ENCODE measurements at regions not wholly inside any gene's neighbourhood (a gene's known extent, or its start where the extent isn't known, plus 50 kb on each side); places are given as distances from the start of the nearest gene placed in this dataset.

DNA sequence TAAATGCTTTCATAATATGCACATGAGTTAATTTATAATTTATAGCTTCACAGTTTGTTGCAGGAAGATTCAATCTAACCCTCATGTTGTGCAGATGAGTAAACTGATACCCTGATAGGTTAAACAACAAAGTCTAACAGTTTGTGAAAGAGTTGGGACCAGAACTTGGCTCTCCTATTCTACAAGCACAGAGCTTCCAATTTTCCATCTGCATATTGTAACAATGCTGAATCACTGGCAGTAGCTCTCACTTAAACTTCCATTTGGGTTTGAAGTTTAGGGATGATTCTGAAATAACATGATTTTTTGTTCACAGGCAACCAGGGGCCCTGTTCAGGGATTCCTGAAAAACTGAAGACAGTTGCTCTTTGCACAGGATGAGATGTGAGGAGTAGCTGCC lies 179.3 kb downstream of the XPNPEP1 start:
- TF ChIP-seq CHD2 (IDR thresholded peaks at IDR 0.05; ENCODE audit: low read length, partially characterized antibody) (no peak), NPAS2 (CRISPR knock-in tag; IDR thresholded peaks at IDR 0.05; ENCODE audit: borderline replicate concordance) (no peak), POLR2AphosphoS2 (conservative IDR thresholded peaks at IDR 0.05; ENCODE audit: low read length) (no peak), RARB (CRISPR knock-in tag; IDR thresholded peaks at IDR 0.05) (no peak), JUNB (IDR thresholded peaks at IDR 0.05) (no peak), ZFP36 (IDR thresholded peaks at IDR 0.05; ENCODE audit: borderline replicate concordance, partially characterized antibody) (no peak), FOSL2 (IDR thresholded peaks at IDR 0.05) (no peak), FOSL2 (CRISPR knock-in tag; IDR thresholded peaks at IDR 0.05) (no peak), EHMT2 (IDR thresholded peaks at IDR 0.05; ENCODE audit: low read depth) (no peak), RCOR1 (IDR thresholded peaks at IDR 0.05; ENCODE audit: low read depth, low read length) (no peak), KDM1A (IDR thresholded peaks at IDR 0.05; ENCODE audit: low read depth) (no peak), MAFK (IDR thresholded peaks at IDR 0.05; ENCODE audit: partially characterized antibody) (no peak), RAD21 (conservative IDR thresholded peaks at IDR 0.05 in 1 of 2, IDR thresholded peaks at IDR 0.05 in 1 of 2) (no peak), MYC (IDR thresholded peaks at IDR 0.05; ENCODE audit: borderline replicate concordance, low read length) (no peak), ESRRA (IDR thresholded peaks at IDR 0.05; ENCODE audit: borderline replicate concordance, low read length) (no peak), JUN (IDR thresholded peaks at IDR 0.05) (no peak)
- TF ChIP-seq, protein P1, sequence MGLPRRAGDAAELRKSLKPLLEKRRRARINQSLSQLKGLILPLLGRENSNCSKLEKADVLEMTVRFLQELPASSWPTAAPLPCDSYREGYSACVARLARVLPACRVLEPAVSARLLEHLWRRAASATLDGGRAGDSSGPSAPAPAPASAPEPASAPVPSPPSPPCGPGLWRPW (IDR thresholded peaks at IDR 0.05): no peak
- TF ChIP-seq, protein P2, sequence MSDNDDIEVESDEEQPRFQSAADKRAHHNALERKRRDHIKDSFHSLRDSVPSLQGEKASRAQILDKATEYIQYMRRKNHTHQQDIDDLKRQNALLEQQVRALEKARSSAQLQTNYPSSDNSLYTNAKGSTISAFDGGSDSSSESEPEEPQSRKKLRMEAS (IDR thresholded peaks at IDR 0.05): no peak
- TF ChIP-seq, protein P3, sequence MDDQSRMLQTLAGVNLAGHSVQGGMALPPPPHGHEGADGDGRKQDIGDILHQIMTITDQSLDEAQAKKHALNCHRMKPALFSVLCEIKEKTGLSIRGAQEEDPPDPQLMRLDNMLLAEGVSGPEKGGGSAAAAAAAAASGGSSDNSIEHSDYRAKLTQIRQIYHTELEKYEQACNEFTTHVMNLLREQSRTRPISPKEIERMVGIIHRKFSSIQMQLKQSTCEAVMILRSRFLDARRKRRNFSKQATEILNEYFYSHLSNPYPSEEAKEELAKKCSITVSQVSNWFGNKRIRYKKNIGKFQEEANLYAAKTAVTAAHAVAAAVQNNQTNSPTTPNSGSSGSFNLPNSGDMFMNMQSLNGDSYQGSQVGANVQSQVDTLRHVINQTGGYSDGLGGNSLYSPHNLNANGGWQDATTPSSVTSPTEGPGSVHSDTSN (IDR thresholded peaks at IDR 0.05): no peak
- ATAC-seq: no peak
- no peak for FAIRE-seq
- H3K27ac ChIP-seq: no peak overlapping the region
- ChIA-PET CTCF (no interaction called here), POLR2A (no interaction called here)
- H3K9me3 ChIP-seq: no peaks in the 10 kb centered on the region
- no peak overlapping the region for H3K4me3 ChIP-seq
- no peak overlapping the region for H3K4me2 ChIP-seq
- no peaks in the 10 kb centered on the region for H3K4me1 ChIP-seq
- no peak for DNase-seq (ENCODE audit: low read depth in 1 of 2, low spot score in 1 of 2)

DNA sequence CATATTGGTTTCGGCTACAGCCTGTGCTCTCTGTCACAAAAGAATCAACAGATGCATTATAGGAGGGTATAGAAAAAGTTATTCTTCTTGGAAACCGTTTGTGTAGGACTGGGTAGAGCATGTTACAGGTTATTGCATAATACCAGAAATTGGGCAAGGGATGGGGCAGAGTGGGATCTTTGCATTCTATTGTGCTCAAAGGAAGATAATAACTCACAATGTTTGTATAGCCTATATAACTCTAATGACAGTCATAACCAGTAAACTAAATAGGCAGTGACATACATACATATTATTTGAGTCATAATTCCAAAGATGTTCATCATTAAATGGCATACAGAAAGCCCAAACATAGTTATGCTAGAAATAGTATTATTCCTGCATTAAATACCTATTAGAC lies 179.7 kb downstream of the XPNPEP1 start:
- Histone ChIP-seq H3K4me3 (no peak overlapping the region), H3K27ac (no peak overlapping the region), H3K9me3 (no peaks in the 10 kb centered on the region), H3K4me1 (no peaks in the 10 kb centered on the region), H3K4me2 (no peak overlapping the region)
- TF ChIP-seq, protein P4, sequence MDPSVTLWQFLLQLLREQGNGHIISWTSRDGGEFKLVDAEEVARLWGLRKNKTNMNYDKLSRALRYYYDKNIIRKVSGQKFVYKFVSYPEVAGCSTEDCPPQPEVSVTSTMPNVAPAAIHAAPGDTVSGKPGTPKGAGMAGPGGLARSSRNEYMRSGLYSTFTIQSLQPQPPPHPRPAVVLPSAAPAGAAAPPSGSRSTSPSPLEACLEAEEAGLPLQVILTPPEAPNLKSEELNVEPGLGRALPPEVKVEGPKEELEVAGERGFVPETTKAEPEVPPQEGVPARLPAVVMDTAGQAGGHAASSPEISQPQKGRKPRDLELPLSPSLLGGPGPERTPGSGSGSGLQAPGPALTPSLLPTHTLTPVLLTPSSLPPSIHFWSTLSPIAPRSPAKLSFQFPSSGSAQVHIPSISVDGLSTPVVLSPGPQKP (IDR thresholded peaks at IDR 0.05; ENCODE audit: low read depth, low read length): no peak
- TF ChIP-seq EP300 (IDR thresholded peaks at IDR 0.05): no peak
- TF ChIP-seq, protein P5, sequence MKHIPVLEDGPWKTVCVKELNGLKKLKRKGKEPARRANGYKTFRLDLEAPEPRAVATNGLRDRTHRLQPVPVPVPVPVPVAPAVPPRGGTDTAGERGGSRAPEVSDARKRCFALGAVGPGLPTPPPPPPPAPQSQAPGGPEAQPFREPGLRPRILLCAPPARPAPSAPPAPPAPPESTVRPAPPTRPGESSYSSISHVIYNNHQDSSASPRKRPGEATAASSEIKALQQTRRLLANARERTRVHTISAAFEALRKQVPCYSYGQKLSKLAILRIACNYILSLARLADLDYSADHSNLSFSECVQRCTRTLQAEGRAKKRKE (CRISPR knock-in tag; IDR thresholded peaks at IDR 0.05; ENCODE audit: low read depth): no peak
- TF ChIP-seq RCOR1 (IDR thresholded peaks at IDR 0.05; ENCODE audit: low read depth, low read length): no peak
- no peak for TF ChIP-seq HOXA7 (CRISPR knock-in tag; IDR thresholded peaks at IDR 0.05)
- TF ChIP-seq CBX8 (IDR thresholded peaks at IDR 0.05): no peak
- TF ChIP-seq MAFK (IDR thresholded peaks at IDR 0.05; ENCODE audit: partially characterized antibody): no peak
- TF ChIP-seq EHMT2 (IDR thresholded peaks at IDR 0.05; ENCODE audit: low read depth): no peak
- no peak for TF ChIP-seq KDM1A (IDR thresholded peaks at IDR 0.05; ENCODE audit: low read depth)
- no peak for TF ChIP-seq MYC (IDR thresholded peaks at IDR 0.05; ENCODE audit: borderline replicate concordance, low read length)
- TF ChIP-seq, protein P6, sequence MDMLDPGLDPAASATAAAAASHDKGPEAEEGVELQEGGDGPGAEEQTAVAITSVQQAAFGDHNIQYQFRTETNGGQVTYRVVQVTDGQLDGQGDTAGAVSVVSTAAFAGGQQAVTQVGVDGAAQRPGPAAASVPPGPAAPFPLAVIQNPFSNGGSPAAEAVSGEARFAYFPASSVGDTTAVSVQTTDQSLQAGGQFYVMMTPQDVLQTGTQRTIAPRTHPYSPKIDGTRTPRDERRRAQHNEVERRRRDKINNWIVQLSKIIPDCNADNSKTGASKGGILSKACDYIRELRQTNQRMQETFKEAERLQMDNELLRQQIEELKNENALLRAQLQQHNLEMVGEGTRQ (IDR thresholded peaks at IDR 0.05): no peak
- no peak for TF ChIP-seq RFX5 (IDR thresholded peaks at IDR 0.05)
- no peak for TF ChIP-seq FOXS1 (CRISPR knock-in tag; IDR thresholded peaks at IDR 0.05)
- no peak for TF ChIP-seq GATA3 (IDR thresholded peaks at IDR 0.05; ENCODE audit: borderline replicate concordance)
- TF ChIP-seq NR3C1 (IDR thresholded peaks at IDR 0.05): no peak
- no peak for TF ChIP-seq HOXB5 (CRISPR knock-in tag; IDR thresholded peaks at IDR 0.05)
- no peak for TF ChIP-seq CBX2 (IDR thresholded peaks at IDR 0.05; ENCODE audit: borderline replicate concordance, low read depth)
- TF ChIP-seq, protein P7, sequence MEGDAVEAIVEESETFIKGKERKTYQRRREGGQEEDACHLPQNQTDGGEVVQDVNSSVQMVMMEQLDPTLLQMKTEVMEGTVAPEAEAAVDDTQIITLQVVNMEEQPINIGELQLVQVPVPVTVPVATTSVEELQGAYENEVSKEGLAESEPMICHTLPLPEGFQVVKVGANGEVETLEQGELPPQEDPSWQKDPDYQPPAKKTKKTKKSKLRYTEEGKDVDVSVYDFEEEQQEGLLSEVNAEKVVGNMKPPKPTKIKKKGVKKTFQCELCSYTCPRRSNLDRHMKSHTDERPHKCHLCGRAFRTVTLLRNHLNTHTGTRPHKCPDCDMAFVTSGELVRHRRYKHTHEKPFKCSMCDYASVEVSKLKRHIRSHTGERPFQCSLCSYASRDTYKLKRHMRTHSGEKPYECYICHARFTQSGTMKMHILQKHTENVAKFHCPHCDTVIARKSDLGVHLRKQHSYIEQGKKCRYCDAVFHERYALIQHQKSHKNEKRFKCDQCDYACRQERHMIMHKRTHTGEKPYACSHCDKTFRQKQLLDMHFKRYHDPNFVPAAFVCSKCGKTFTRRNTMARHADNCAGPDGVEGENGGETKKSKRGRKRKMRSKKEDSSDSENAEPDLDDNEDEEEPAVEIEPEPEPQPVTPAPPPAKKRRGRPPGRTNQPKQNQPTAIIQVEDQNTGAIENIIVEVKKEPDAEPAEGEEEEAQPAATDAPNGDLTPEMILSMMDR (IDR thresholded peaks at IDR 0.05): no peak
- no peak for TF ChIP-seq ZNF302 (CRISPR knock-in tag; IDR thresholded peaks at IDR 0.05)
- no peak for TF ChIP-seq FOSL2 (IDR thresholded peaks at IDR 0.05)
- TF ChIP-seq FOSL2 (CRISPR knock-in tag; IDR thresholded peaks at IDR 0.05): no peak
- FAIRE-seq: no peak
- WGBS (ENCODE audit: missing lambda C conversion rate): 4% methylated on average over 2 of the region's 2 CpGs
- no peak for DNase-seq (ENCODE audit: low read depth in 1 of 2, low spot score in 1 of 2)
- no peak for ATAC-seq
- ChIA-PET POLR2A (no interaction called here), CTCF (no interaction called here)
